HG02884 (cell line): ENCODE measurements at regions not wholly inside any gene's neighbourhood (a gene's known extent, or its start where the extent isn't known, plus 50 kb on each side); places are given as distances from the start of the nearest gene placed in this dataset.
"Not testable (repeated sequence)": the region's sequence is repeated elsewhere in the genome, so short reads cannot be mapped to it uniquely, and the experiment has no call there.

ENCODE experiments used
- ATAC-seq: cut with Tn5 transposase; IDR thresholded peaks from one replicate; pipeline ENCODE4 v1.9.1; 2021; ENCODE audit warnings: mild to moderate bottlenecking, moderate library complexity; ENCODE audit not compliant: unreplicated experiment

GRCh38 chr7:145147865-145148264 is 312.0 kb upstream of the TPK1 start:
- ATAC-seq: no peak

DNA sequence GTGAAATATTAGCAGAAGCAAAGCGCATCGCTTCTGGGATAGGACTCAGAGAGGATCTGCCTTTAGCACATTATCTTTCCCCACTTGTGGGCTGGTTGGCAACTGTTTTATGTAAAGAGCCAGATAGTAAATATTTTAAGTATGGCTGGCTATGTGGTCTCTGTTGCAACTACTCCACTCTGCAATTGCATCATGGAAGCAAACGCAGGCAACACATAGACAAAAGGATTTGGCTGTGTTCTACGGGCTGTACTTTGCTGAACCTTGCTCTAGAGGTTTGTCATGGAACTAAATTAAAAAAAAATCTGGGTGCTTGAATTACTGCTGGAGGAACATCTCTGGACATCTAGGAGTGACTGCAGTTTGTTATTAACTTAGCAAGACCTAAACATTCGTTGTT is 307.8 kb upstream of the TPK1 start:
- no peak for ATAC-seq

- ATAC-seq: no peak
Observed at GRCh38 chr7:145134377-145134776, 298.5 kb upstream of the TPK1 start.

DNA sequence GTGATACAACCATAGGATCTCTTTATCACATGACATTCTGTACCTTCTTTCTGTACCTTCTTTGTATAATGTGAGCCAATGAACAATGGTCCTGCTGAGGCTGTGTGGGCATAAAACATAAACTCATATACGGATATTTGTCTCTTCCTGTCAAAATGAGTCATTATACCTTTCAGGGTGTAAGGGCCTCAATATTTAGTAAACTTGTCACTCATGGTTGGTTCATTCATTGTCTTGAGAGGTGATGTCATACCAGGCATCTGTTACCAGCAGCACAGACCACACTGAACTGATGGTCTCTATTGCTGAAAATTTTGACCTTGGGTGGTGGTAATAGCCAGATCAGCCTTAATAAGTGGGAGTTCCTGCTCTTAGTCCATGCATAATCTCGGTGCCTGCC is 287.6 kb upstream of the TPK1 start:
- ATAC-seq: no peak

- no peak for ATAC-seq
Observed at GRCh38 chr7:145106001-145106400, 270.1 kb upstream of the TPK1 start.

DNA sequence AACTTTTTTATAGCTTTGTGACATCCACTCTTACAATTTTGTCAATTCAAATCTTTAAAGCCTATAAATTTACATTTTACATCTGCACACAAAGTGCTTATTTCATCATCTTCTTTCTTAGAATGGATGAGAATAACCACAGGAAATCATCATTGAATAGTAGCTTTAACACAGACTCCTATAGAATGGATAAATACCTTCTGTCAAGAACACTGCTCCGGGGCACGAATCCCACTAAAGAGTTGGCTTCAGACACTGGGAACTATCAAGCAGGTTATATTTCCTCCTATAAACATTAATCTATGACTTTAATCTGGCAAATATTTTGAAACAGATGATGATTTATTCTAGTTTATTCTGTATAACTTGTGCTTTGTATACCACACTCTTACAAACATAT is 269.7 kb upstream of the TPK1 start:
- no peak for ATAC-seq

GRCh38 chr7:145104400-145104799 is 268.5 kb upstream of the TPK1 start:
- no peak for ATAC-seq

- not testable (repeated sequence) for ATAC-seq
Observed at GRCh38 chr7:145102199-145102598, 266.3 kb upstream of the TPK1 start.

- no peak for ATAC-seq
Observed at GRCh38 chr7:145092766-145093165, 256.9 kb upstream of the TPK1 start.

GRCh38 chr7:145088111-145088745 is 252.4 kb upstream of the TPK1 start:
- no peak for ATAC-seq

DNA sequence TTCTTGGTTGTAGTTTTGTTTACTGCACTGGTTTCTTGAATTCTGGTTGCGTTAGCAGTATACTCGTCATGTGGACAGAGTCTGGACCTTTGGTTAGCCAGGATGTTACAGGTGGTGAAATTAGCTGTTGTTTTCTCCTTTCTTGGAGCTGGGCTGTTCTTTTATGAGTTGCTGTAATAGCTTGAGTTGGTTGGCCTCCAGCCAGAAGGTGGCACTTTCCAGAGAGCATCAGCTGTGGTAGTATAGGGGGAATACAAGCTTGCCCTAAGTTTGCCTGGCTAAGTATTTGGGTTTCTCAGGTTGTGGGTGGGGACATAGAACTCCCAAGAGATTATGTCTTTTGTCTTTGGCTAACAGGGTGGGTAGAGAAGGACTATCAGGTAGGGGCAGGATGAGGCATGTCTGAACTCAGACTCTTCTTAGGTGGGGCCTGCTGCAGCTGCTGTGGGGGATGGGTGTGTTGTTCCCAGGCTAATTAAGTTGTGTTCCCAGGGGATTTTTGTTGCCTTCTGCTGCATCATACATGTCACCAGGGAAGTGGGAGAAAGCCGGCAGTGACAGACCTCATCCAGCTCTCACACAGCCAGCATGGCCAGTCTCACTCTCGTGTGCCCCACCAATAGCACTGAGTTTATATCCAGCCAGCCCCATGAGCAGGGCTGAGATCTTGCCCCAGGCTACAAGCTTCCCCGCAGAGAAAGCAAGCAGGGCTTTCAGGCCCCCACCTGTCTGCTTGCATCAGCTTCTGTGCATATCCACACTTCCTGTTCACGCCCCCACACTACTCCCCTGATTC is 246.7 kb upstream of the TPK1 start:
- ATAC-seq: no peak

DNA sequence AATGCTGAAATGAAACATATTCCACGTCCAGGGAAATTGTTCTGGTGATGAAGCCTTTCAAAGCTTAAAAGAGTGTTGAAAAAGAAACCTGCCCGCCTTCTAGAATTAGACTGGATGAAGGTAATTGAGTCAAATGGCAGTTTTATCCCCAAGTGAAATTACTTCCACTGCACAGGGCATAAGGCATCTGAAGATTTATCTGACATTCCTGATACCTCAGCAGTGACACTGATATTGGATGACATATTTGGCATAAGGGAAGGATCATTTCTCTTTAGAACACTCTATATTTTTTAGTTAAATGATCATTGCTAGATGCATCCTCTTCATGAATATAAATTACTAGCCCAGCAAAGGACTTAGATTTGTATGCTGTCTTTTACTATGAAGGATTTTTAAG is 229.6 kb upstream of the TPK1 start:
- ATAC-seq: no peak

GRCh38 chr7:145064114-145064513 is 228.3 kb upstream of the TPK1 start:
- no peak for ATAC-seq

DNA sequence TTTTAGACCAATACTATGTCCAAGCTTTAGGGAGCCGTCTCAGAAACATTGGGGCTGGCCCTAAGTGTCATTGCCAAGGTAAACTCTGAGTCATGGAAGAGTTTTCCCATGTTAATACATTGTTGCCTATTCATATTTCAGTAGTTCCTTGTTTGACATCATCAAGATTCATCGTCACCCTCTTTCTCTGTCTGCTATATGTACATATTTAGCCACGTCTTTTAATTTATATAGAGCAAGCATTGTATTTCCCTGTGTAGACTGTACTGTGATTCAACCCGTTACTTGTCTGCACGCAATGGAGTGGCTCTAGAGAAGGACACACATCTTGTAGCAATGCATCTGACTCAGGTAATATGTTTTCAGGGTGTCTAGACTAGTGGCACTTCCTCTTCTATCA is 217.9 kb upstream of the TPK1 start:
- ATAC-seq: no peak

GRCh38 chr7:145050415-145050814 is 214.6 kb upstream of the TPK1 start:
- no peak for ATAC-seq

GRCh38 chr7:145036604-145037405 is 201.0 kb upstream of the TPK1 start:
- ATAC-seq: peak; percentile 94

- no peak for ATAC-seq
Observed at GRCh38 chr7:145031162-145031561, 195.3 kb upstream of the TPK1 start.

- no peak for ATAC-seq
Observed at GRCh38 chr7:145030754-145031153, 194.9 kb upstream of the TPK1 start.

- ATAC-seq: no peak
Observed at GRCh38 chr7:145020454-145020853, 184.6 kb upstream of the TPK1 start.

- ATAC-seq: no peak
Observed at GRCh38 chr7:145016068-145016467, 180.2 kb upstream of the TPK1 start.

- no peak for ATAC-seq
Observed at GRCh38 chr7:145009876-145010275, 174.0 kb upstream of the TPK1 start.

DNA sequence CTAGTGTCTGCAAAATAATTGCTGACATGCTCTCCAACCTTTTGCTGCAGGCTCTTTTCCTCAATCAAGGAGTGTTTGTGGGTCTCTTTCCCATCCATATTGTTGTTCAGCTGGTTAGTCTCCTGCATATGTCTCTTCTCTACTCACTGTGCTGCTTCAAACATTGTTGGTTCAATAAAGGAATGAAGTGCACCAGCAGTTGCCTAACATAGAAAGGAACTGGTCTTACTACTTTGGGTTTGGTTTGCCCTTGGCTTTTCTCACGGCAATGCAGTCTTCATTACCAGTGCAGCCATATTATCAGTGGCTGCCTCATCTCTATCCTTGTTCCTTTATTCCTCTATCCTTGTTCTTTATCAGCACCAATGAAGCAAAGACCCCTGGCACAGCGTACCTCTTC is 169.7 kb upstream of the TPK1 start:
- ATAC-seq: no peak
